Body of pancreas (tissue), 4 donors: ENCODE measurements at regions not wholly inside any gene's neighbourhood (a gene's known extent, or its start where the extent isn't known, plus 50 kb on each side); places are given as distances from the start of the nearest gene placed in this dataset.

ENCODE experiments used
- CTCF ChIP-seq, 7 experiments: fragments of 450-650 bp in 4 of 7; fragments of 200-600 bp in 3 of 7; sonication (generic) in 3 of 7; IDR thresholded peaks; one replicate each; pipeline ENCODE4 v1.5.1; 2016 to 2019; ENCODE audit warnings: antibody characterized with exemption in 7 of 7
- POLR2A ChIP-seq, 3 donors: fragments of 450-650 bp; IDR thresholded peaks; one replicate each; pipeline ENCODE4 v1.6.1; 2016; ENCODE audit warnings: antibody characterized with exemption in 3 of 3, mild to moderate bottlenecking in 2 of 3

GRCh38 chr15:70556779-70557178 lies 206.6 kb downstream of the UACA start:
- TF ChIP-seq CTCF (IDR thresholded peaks at IDR 0.05): no peak
- TF ChIP-seq POLR2A (IDR thresholded peaks at IDR 0.05): no peak
